EL (cell line): ENCODE measurements at regions not wholly inside any gene's neighbourhood (a gene's known extent, or its start where the extent isn't known, plus 50 kb on each side); places are given as distances from the start of the nearest gene placed in this dataset.
"Not testable (repeated sequence)": the region's sequence is repeated elsewhere in the genome, so short reads cannot be mapped to it uniquely, and the experiment has no call there.

ENCODE experiments used
- DNase-seq: peaks from one replicate; pipeline ENCODE4 v3.0.0-alpha.2; 2016

GRCh38 chr5:116858020-116858419 lies 283.4 kb upstream of the SEMA6A start:
- DNase-seq: not testable (repeated sequence)

- no peak for DNase-seq
These were observed 281.6 kb upstream of the SEMA6A start for GRCh38 chr5:116856271-116856670.

GRCh38 chr5:116853992-116854391 lies 279.4 kb upstream of the SEMA6A start:
- no peak for DNase-seq

GRCh38 chr5:116848954-116849581 lies 274.4 kb upstream of the SEMA6A start:
- DNase-seq: no peak

- no peak for DNase-seq
These were observed 273.3 kb upstream of the SEMA6A start for GRCh38 chr5:116847960-116848359.

GRCh38 chr5:116844015-116844414 lies 269.4 kb upstream of the SEMA6A start:
- no peak for DNase-seq

- DNase-seq: no peak
These were observed 267.9 kb upstream of the SEMA6A start for GRCh38 chr5:116842514-116842961.

GRCh38 chr5:116841734-116842133 lies 267.1 kb upstream of the SEMA6A start:
- DNase-seq: no peak

- DNase-seq: no peak
These were observed 263.5 kb upstream of the SEMA6A start for GRCh38 chr5:116838011-116838536.

GRCh38 chr5:116834796-116835515 lies 260.3 kb upstream of the SEMA6A start:
- DNase-seq: no peak

- no peak for DNase-seq
These were observed 255.5 kb upstream of the SEMA6A start for GRCh38 chr5:116830079-116830478.

GRCh38 chr5:116827078-116827477 lies 252.5 kb upstream of the SEMA6A start:
- no peak for DNase-seq

- no peak for DNase-seq
These were observed 250.9 kb upstream of the SEMA6A start for GRCh38 chr5:116825486-116825885.

- no peak for DNase-seq
These were observed 250.3 kb upstream of the SEMA6A start for GRCh38 chr5:116824751-116825438.

- DNase-seq: no peak
These were observed 240.2 kb upstream of the SEMA6A start for GRCh38 chr5:116814626-116815385.

GRCh38 chr5:116813906-116814305 lies 239.3 kb upstream of the SEMA6A start:
- DNase-seq: no peak

GRCh38 chr5:116813356-116813755 lies 238.7 kb upstream of the SEMA6A start:
- no peak for DNase-seq

GRCh38 chr5:116810951-116811350 lies 236.3 kb upstream of the SEMA6A start:
- DNase-seq: no peak

GRCh38 chr5:116806836-116807235 lies 232.2 kb upstream of the SEMA6A start:
- DNase-seq: no peak

GRCh38 chr5:116799401-116799800 lies 224.8 kb upstream of the SEMA6A start:
- DNase-seq: no peak

GRCh38 chr5:116795189-116795588 lies 220.6 kb upstream of the SEMA6A start:
- no peak for DNase-seq

- DNase-seq: no peak
These were observed 214.9 kb upstream of the SEMA6A start for GRCh38 chr5:116789522-116789921.

GRCh38 chr5:116788851-116789403 lies 214.3 kb upstream of the SEMA6A start:
- DNase-seq: no peak
